ENCODE measurements at regions not wholly inside any gene's neighbourhood (a gene's known extent, or its start where the extent isn't known, plus 50 kb on each side); places are given as distances from the start of the nearest gene placed in this dataset.

- no peaks in the 10 kb centered on the region for H3K79me2 ChIP-seq (ENCODE audit: low read length)
- H4K20me1 ChIP-seq (ENCODE audit: insufficient read depth, low read length), result no peaks in the 10 kb centered on the region
- no peaks in the 10 kb centered on the region for H3K36me3 ChIP-seq (replicated peaks; ENCODE audit: insufficient read depth, low read length)
- no peaks in the 10 kb centered on the region for H3K9me2 ChIP-seq (replicated peaks; ENCODE audit: insufficient read depth, low read length)
- DNase-seq, result no peak
- H2AFZ ChIP-seq (ENCODE audit: low read length), result no peak overlapping the region
- H3K4me1 ChIP-seq (ENCODE audit: low read length), result no peaks in the 10 kb centered on the region
- H3K27me3 ChIP-seq (replicated peaks; ENCODE audit: insufficient read depth, low read length), result no peaks in the 10 kb centered on the region
- no peak for TF ChIP-seq CTCF (IDR thresholded peaks at IDR 0.05; ENCODE audit: low read length)
- TF ChIP-seq EZH2phosphoT487 (IDR thresholded peaks at IDR 0.05; ENCODE audit: low read length), result no peak
- TF ChIP-seq EZH2 (optimal IDR thresholded peaks at IDR 0.05; ENCODE audit: low read depth, low read length), result no peak
- no peak overlapping the region for H3K4me2 ChIP-seq (ENCODE audit: low read depth, low read length)
- H3K27ac ChIP-seq (ENCODE audit: low read length), result no peak overlapping the region
- H3F3A ChIP-seq (ENCODE audit: insufficient read depth, low read length), result no peaks in the 10 kb centered on the region
- H3K9ac ChIP-seq (ENCODE audit: low read length), result no peak overlapping the region
- no peaks in the 10 kb centered on the region for H3K9me3 ChIP-seq (replicated peaks; ENCODE audit: insufficient read depth, low read length)
- no peak overlapping the region for H3K4me3 ChIP-seq (ENCODE audit: low read length)
These were observed 310.2 kb downstream of the FAT4 start for GRCh38 chr4:125624951-125625350.

DNA sequence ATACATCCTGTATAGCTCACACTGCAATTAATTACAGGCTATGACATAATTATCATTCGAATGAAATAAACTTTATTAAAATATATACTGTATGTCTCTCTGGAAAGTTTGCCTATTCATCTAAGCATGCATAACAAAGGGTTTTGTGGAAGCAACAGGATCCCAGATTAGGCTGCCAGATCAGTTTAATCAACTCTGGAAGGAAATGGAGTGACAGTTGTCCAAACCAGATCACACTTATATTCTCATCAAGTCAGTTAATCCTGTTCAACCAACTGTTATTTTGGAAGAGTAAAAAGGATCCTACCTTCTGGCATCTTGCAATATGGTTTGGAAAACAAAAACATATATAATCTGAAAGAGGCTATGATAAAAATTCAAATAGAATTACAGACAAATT is 312.2 kb downstream of the FAT4 start:
- no peaks in the 10 kb centered on the region for H3K4me1 ChIP-seq (ENCODE audit: low read length)
- no peak for DNase-seq

GRCh38 chr4:125639182-125639621 is 324.4 kb downstream of the FAT4 start:
- H3F3A ChIP-seq (ENCODE audit: insufficient read depth, low read length), result no peaks in the 10 kb centered on the region
- no peaks in the 10 kb centered on the region for H3K36me3 ChIP-seq (replicated peaks; ENCODE audit: insufficient read depth, low read length)
- no peak overlapping the region for H3K9ac ChIP-seq (ENCODE audit: low read length)
- no peaks in the 10 kb centered on the region for H4K20me1 ChIP-seq (ENCODE audit: insufficient read depth, low read length)
- H3K9me2 ChIP-seq (replicated peaks; ENCODE audit: insufficient read depth, low read length), result no peaks in the 10 kb centered on the region
- H3K4me1 ChIP-seq (ENCODE audit: low read length), result no peaks in the 10 kb centered on the region
- no peak for DNase-seq
- H3K9me3 ChIP-seq (replicated peaks; ENCODE audit: insufficient read depth, low read length), result no peaks in the 10 kb centered on the region
- no peak overlapping the region for H3K4me2 ChIP-seq (ENCODE audit: low read depth, low read length)
- no peak overlapping the region for H2AFZ ChIP-seq (ENCODE audit: low read length)
- no peak overlapping the region for H3K27ac ChIP-seq (ENCODE audit: low read length)
- H3K4me3 ChIP-seq (ENCODE audit: low read length), result no peak overlapping the region
- H3K79me2 ChIP-seq (ENCODE audit: low read length), result no peaks in the 10 kb centered on the region
- TF ChIP-seq EZH2phosphoT487 (IDR thresholded peaks at IDR 0.05; ENCODE audit: low read length), result no peak
- TF ChIP-seq EZH2 (optimal IDR thresholded peaks at IDR 0.05; ENCODE audit: low read depth, low read length), result no peak
- no peak for TF ChIP-seq CTCF (IDR thresholded peaks at IDR 0.05; ENCODE audit: low read length)
- H3K27me3 ChIP-seq (replicated peaks; ENCODE audit: insufficient read depth, low read length), result no peaks in the 10 kb centered on the region

More for the DNA sequence above, 312.2 kb downstream of the FAT4 start:
- Histone ChIP-seq H3K9me3 (replicated peaks; ENCODE audit: insufficient read depth, low read length) (no peaks in the 10 kb centered on the region), H3K36me3 (replicated peaks; ENCODE audit: insufficient read depth, low read length) (no peaks in the 10 kb centered on the region), H3K9me2 (replicated peaks; ENCODE audit: insufficient read depth, low read length) (no peaks in the 10 kb centered on the region), H3K9ac (ENCODE audit: low read length) (no peak overlapping the region), H2AFZ (ENCODE audit: low read length) (no peak overlapping the region), H3K4me3 (ENCODE audit: low read length) (no peak overlapping the region), H3K27ac (ENCODE audit: low read length) (no peak overlapping the region), H3K79me2 (ENCODE audit: low read length) (no peaks in the 10 kb centered on the region), H3K4me2 (ENCODE audit: low read depth, low read length) (no peak overlapping the region), H4K20me1 (ENCODE audit: insufficient read depth, low read length) (no peaks in the 10 kb centered on the region), H3F3A (ENCODE audit: insufficient read depth, low read length) (no peaks in the 10 kb centered on the region), H3K27me3 (replicated peaks; ENCODE audit: insufficient read depth, low read length) (no peaks in the 10 kb centered on the region)
- TF ChIP-seq EZH2phosphoT487 (IDR thresholded peaks at IDR 0.05; ENCODE audit: low read length), result no peak
- no peak for TF ChIP-seq CTCF (IDR thresholded peaks at IDR 0.05; ENCODE audit: low read length)
- TF ChIP-seq EZH2 (optimal IDR thresholded peaks at IDR 0.05; ENCODE audit: low read depth, low read length), result no peak
